Choroid plexus epithelial cell (primary cell): ENCODE measurements at regions not wholly inside any gene's neighbourhood (a gene's known extent, or its start where the extent isn't known, plus 50 kb on each side); places are given as distances from the start of the nearest gene placed in this dataset.
"Not testable (repeated sequence)": the region's sequence is repeated elsewhere in the genome, so short reads cannot be mapped to it uniquely, and the experiment has no call there.

Source experiments
- DNase-seq: peaks from one replicate; pipeline ENCODE4 v3.0.0-alpha.2; 2010; ENCODE audit warnings: low read depth
- H3K4me3 ChIP-seq: 2 replicates; pipeline ENCODE4 v1.5.1; 2011; ENCODE audit warnings: low read depth, mild to moderate bottlenecking, control low read depth, low read length, moderate library complexity
- TF ChIP-seq, protein P1 (sequence below): conservative IDR thresholded peaks from 2 replicates; pipeline ENCODE4 v1.5.1; 2011; ENCODE audit warnings: low read depth, mild to moderate bottlenecking, control low read depth, inconsistent platforms, low read length, moderate library complexity

DNA sequence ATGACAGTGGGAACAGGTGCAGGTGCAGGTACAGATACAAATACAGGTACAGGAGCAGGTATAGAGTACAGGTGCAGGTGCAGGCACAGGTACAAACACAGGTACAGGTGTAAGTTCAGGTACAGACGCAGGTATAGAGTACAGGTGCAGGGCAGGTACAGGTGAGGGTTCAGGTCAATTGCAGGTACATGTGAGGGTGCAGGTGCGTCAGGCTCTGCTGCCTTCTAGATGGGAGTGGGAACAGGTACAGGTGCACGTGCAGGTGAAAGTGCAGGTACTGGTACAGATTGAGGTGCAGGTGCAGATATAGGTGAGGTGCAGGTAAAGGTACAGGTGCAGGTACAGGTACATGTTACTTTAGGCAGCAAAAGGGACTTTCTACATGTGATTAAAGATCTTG lies 85.7 kb downstream of the CRLF2 start:
- TF ChIP-seq, protein P1, sequence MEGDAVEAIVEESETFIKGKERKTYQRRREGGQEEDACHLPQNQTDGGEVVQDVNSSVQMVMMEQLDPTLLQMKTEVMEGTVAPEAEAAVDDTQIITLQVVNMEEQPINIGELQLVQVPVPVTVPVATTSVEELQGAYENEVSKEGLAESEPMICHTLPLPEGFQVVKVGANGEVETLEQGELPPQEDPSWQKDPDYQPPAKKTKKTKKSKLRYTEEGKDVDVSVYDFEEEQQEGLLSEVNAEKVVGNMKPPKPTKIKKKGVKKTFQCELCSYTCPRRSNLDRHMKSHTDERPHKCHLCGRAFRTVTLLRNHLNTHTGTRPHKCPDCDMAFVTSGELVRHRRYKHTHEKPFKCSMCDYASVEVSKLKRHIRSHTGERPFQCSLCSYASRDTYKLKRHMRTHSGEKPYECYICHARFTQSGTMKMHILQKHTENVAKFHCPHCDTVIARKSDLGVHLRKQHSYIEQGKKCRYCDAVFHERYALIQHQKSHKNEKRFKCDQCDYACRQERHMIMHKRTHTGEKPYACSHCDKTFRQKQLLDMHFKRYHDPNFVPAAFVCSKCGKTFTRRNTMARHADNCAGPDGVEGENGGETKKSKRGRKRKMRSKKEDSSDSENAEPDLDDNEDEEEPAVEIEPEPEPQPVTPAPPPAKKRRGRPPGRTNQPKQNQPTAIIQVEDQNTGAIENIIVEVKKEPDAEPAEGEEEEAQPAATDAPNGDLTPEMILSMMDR: no peak
- no peak for DNase-seq
- H3K4me3 ChIP-seq: no peak overlapping the region

DNA sequence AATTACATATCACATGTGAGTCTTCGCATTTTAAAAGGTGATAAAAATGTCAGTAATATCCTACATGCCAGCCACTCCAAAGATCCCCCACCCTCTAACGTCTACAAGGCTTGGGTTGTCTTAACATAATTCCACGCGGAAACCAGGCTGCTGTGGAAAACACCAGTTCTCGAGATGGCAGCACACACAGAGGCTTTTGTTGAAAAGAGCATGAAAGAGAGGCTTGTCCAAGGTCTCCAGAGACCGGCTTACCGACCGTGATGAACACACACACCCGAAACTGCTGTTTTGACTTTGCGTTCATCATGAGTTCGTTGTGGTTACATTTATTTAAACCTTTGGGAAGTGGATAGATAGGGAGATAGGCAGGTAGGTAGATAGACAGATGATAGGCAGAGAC lies 87.9 kb downstream of the CRLF2 start:
- DNase-seq: no peak
- no peak overlapping the region for H3K4me3 ChIP-seq
- TF ChIP-seq, protein P1: no peak

DNA sequence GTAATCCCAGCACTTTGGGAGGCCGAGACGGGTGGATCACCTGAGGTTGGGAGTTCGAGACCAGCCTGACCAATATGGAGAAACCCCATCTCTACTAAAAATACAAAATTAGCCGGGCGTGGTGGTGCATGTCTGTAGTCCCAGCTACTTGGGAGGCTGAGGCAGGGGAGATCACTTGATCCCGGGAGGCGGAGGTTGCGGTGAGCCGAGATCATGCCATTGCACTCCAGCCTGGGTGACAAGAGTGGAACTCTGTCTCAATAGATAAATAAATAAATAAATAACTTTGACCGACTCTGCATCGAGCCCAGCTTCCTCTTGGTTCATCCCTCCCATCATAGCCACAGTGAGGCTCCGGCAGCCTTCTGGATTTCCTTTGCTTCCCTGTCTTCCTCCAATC lies 89.6 kb downstream of the CRLF2 start:
- not testable (repeated sequence) for DNase-seq, H3K4me3 ChIP-seq

DNA sequence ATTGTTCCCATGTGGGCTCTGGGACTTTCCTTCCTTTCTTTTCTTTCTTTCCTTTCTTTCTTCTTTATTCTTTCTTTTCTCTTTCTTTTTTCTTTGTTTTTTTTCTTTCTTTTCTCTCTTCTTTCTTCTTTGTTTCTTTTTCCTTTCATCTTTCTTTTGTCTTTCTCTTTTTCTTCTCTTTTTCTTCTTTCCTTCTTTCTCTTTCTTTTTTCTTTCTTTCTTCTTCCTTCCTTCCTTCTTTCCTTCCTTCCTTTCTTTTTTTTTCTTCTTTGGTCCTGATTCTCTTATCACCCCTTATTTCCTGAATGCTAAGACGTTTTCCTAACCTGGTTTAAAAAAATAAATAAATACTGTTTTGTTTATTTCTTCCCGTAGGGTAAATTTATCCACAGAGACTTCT lies 93.2 kb downstream of the CRLF2 start:
- no peak for DNase-seq
- TF ChIP-seq, protein P1: no peak
- no peak overlapping the region for H3K4me3 ChIP-seq

DNA sequence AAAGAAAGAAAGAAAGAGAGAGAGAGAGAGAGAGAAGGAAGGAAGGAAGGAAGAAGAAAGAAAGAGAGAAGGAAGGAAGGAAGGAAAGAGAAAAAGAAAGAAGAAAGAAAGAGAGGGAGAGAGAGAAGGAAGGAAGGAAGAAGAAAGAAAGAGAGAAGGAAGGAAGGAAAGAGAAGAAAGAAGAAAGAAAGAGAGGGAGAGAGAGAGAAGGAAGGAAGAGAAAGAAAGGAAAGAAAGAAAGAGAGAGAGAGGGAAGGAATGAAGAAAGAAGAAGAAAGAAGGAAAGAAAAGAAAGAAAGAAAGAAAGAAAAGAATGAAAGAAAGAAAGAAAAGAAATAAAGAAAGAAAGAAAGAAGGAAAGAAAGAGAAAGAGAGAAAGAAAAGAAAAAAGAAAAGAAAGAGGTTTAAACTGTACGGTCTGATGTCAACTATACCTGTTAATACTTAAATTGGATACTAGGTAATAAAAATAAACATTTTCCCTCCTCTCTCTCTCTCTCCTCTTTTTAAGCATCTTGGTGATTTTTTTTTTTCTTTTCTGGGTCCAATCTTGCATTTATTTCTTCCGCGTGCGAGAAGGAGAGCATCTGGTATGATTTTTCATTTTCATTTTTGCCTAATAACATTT lies 93.8 kb downstream of the CRLF2 start:
- TF ChIP-seq, protein P1: no peak
- no peak for DNase-seq
- H3K4me3 ChIP-seq: no peak overlapping the region

DNA sequence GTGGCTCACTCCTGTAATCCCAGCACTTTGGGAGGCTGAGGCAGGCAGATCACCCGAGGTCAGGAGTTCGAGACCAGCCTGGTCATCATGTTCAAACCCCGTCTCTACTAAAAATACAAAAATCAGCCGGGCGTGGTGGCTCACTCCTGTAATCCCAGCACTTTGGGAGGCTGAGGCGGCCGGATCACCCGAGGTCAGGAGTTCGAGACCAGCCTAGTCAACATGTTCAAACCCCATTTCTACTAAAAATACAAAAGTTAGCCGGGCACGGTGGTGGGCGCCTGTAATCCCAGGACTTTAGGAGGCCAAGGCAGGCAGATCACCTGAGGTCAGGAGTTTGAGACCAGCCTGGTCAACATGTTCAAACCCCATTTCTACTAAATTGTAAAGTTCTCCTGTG lies 97.0 kb downstream of the CRLF2 start:
- not testable (repeated sequence) for H3K4me3 ChIP-seq, DNase-seq

DNA sequence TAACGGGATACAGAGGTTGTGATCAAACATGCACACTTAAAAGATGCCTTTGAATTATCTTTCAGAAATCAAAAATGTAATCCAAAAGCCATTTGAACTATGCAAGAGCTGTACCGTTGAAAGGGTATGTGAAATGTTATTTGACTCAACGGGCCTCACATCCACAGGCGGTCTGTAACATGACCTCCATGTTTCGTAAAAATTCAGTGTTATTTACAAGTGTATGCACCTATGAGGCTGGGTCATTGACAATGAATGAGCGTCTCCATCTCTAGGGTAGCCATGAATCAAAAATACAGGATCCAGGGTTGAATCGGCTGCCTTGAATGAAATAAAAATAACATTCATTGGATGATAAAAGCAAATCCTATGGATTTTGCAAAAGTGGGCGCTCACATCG lies 100.1 kb downstream of the CRLF2 start:
- no peak for DNase-seq
- TF ChIP-seq, protein P1: no peak
- H3K4me3 ChIP-seq: no peak overlapping the region

DNA sequence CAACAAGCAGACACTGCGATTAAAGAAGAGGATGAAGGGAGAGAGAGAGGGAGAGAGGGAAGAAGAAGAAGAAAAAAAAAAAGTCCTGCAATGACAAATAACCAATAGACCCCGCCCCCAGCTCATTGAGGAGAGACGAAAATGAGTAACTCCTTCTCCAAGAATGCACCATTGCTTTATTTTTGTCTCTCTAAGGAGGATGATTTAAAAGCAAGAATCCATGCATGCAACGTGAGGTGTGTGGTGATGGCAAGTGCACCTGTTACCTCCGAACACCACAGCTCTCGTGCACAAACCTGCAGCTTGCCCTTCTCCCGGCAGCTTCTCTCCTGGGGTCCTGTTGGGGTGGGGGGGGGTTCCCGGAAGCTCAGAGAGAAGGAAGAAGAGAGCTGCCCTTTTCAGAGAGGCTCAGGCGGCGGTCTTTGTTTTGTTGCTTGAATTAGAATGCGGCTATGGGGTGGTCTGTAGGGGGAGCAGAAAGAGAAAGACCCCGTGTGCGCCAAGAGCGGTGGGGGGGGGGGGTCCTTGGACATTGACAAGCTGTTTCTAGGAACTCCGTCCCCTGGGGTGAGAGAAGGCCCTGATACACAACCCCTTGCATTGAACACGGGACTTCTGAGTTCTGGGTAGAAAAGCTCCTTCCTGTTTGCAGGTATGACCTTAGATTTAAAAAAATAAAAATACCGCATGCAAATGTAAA lies 100.7 kb downstream of the CRLF2 start:
- TF ChIP-seq, protein P1: no peak
- no peak overlapping the region for H3K4me3 ChIP-seq
- DNase-seq: no peak
